Rectal smooth muscle tissue (tissue), 1 donor: ENCODE measurements at regions not wholly inside any gene's neighbourhood (a gene's known extent, or its start where the extent isn't known, plus 50 kb on each side); places are given as distances from the start of the nearest gene placed in this dataset.
"Not testable (repeated sequence)": the region's sequence is repeated elsewhere in the genome, so short reads cannot be mapped to it uniquely, and the experiment has no call there.

ENCODE experiments used
- H3K27ac ChIP-seq: one replicate; pipeline ENCODE4 v1.7.0; 2013; ENCODE audit warnings: low read depth, low read length, inconsistent platforms
- H3K27me3 ChIP-seq: one replicate; pipeline ENCODE4 v1.7.0; 2013; ENCODE audit warnings: low read length; ENCODE audit not compliant: control insufficient read depth, insufficient read depth
- H3K36me3 ChIP-seq: one replicate; pipeline ENCODE4 v1.7.0; 2013; ENCODE audit warnings: low read length; ENCODE audit not compliant: control insufficient read depth, insufficient read depth
- H3K4me1 ChIP-seq: one replicate; pipeline ENCODE4 v1.7.0; 2013; ENCODE audit warnings: low read length; ENCODE audit not compliant: control insufficient read depth, insufficient read depth
- H3K4me3 ChIP-seq: one replicate; pipeline ENCODE4 v1.7.0; 2013; ENCODE audit warnings: low read length
- H3K9ac ChIP-seq: one replicate; pipeline ENCODE4 v1.7.0; 2013; ENCODE audit warnings: low read length

GRCh38 chr14:105720852-105721601, 194.6 kb downstream of the TMEM121 start:
- H3K27ac ChIP-seq, H3K36me3 ChIP-seq, H3K4me1 ChIP-seq, H3K4me3 ChIP-seq, H3K27me3 ChIP-seq, H3K9ac ChIP-seq: not testable (repeated sequence)

- not testable (repeated sequence) for H3K27me3 ChIP-seq, H3K4me1 ChIP-seq, H3K36me3 ChIP-seq, H3K9ac ChIP-seq, H3K4me3 ChIP-seq, H3K27ac ChIP-seq
Measured at GRCh38 chr14:105721602-105721970, 195.2 kb downstream of the TMEM121 start.

GRCh38 chr14:105721996-105722709, 195.8 kb downstream of the TMEM121 start:
- H3K4me3 ChIP-seq, H3K27ac ChIP-seq, H3K9ac ChIP-seq, H3K27me3 ChIP-seq, H3K36me3 ChIP-seq, H3K4me1 ChIP-seq: not testable (repeated sequence)

- not testable (repeated sequence) for H3K4me3 ChIP-seq, H3K9ac ChIP-seq, H3K27ac ChIP-seq, H3K36me3 ChIP-seq, H3K27me3 ChIP-seq, H3K4me1 ChIP-seq
Measured at GRCh38 chr14:105723271-105723670, 196.9 kb downstream of the TMEM121 start.

- not testable (repeated sequence) for H3K36me3 ChIP-seq
Measured at GRCh38 chr14:105723776-105724175, 197.4 kb downstream of the TMEM121 start.

GRCh38 chr14:105729825-105730368, 203.5 kb downstream of the TMEM121 start:
- not testable (repeated sequence) for H3K4me3 ChIP-seq, H3K27ac ChIP-seq, H3K4me1 ChIP-seq, H3K36me3 ChIP-seq, H3K27me3 ChIP-seq, H3K9ac ChIP-seq

More at GRCh38 chr14:105723776-105724175, 197.4 kb downstream of the TMEM121 start:
- H3K27ac ChIP-seq, H3K4me3 ChIP-seq, H3K27me3 ChIP-seq, H3K4me1 ChIP-seq, H3K9ac ChIP-seq: not testable (repeated sequence)

GRCh38 chr14:105730731-105731130, 204.3 kb downstream of the TMEM121 start:
- not testable (repeated sequence) for H3K27ac ChIP-seq, H3K36me3 ChIP-seq, H3K27me3 ChIP-seq, H3K9ac ChIP-seq, H3K4me3 ChIP-seq, H3K4me1 ChIP-seq

GRCh38 chr14:105731221-105731985, 205.0 kb downstream of the TMEM121 start:
- not testable (repeated sequence) for H3K9ac ChIP-seq, H3K4me1 ChIP-seq, H3K27me3 ChIP-seq, H3K27ac ChIP-seq, H3K4me3 ChIP-seq, H3K36me3 ChIP-seq

GRCh38 chr14:105733081-105734065, 207.0 kb downstream of the TMEM121 start:
- Histone ChIP-seq H3K4me3 (no peak overlapping the region), H3K27me3 (no peaks in the 10 kb centered on the region), H3K9ac (no peak overlapping the region)

GRCh38 chr14:105734241-105734640, 207.9 kb downstream of the TMEM121 start:
- H3K9ac ChIP-seq, H3K4me3 ChIP-seq, H3K4me1 ChIP-seq, H3K27ac ChIP-seq, H3K27me3 ChIP-seq, H3K36me3 ChIP-seq: not testable (repeated sequence)

More at GRCh38 chr14:105733081-105734065, 207.0 kb downstream of the TMEM121 start:
- no peaks in the 10 kb centered on the region for H3K36me3 ChIP-seq
- no peaks in the 10 kb centered on the region for H3K4me1 ChIP-seq
- H3K27ac ChIP-seq, result no peak overlapping the region

GRCh38 chr14:105736331-105736730, 209.9 kb downstream of the TMEM121 start:
- H3K36me3 ChIP-seq, H3K9ac ChIP-seq, H3K27me3 ChIP-seq, H3K4me1 ChIP-seq, H3K27ac ChIP-seq, H3K4me3 ChIP-seq: not testable (repeated sequence)
